Ishikawa (cell line): ENCODE measurements at regions not wholly inside any gene's neighbourhood (a gene's known extent, or its start where the extent isn't known, plus 50 kb on each side); places are given as distances from the start of the nearest gene placed in this dataset.

Experiments
- CEBPB ChIP-seq: IDR thresholded peaks from 2 replicates; pipeline ENCODE4 v1.6.1; 2012
- CREB1 ChIP-seq: IDR thresholded peaks from 2 replicates; pipeline ENCODE4 v1.6.1; 2012; ENCODE audit warnings: low read depth
- EGR1 ChIP-seq: IDR thresholded peaks from 2 replicates; pipeline ENCODE4 v1.6.1; 2012
- EP300 ChIP-seq: IDR thresholded peaks from 2 replicates; pipeline ENCODE4 v1.6.1; 2012; ENCODE audit warnings: borderline replicate concordance
- FOXM1 ChIP-seq: IDR thresholded peaks from 2 replicates; pipeline ENCODE4 v1.6.1; 2012; ENCODE audit warnings: low read depth, borderline replicate concordance
- NFIC ChIP-seq: IDR thresholded peaks from 2 replicates; pipeline ENCODE4 v1.6.1; 2012
- RAD21 ChIP-seq: IDR thresholded peaks from 2 replicates; pipeline ENCODE4 v1.6.1; 2012; ENCODE audit warnings: low read depth
- TAF1 ChIP-seq: IDR thresholded peaks from 2 replicates; pipeline ENCODE4 v1.6.1; 2012; ENCODE audit warnings: low read depth, mild to moderate bottlenecking
- TCF12 ChIP-seq: IDR thresholded peaks from 2 replicates; pipeline ENCODE4 v1.6.1; 2012; ENCODE audit warnings: low read depth
- TEAD4 ChIP-seq: IDR thresholded peaks from 2 replicates; pipeline ENCODE4 v1.6.1; 2012
- YY1 ChIP-seq: IDR thresholded peaks from 2 replicates; pipeline ENCODE4 v1.6.1; 2012; ENCODE audit warnings: low read depth
- ZBTB7A ChIP-seq: IDR thresholded peaks from 2 replicates; pipeline ENCODE4 v1.6.1; 2012; ENCODE audit warnings: low read depth
- TF ChIP-seq, protein P1 (sequence below): IDR thresholded peaks from 2 replicates; pipeline ENCODE4 v1.6.1; 2012
- TF ChIP-seq, protein P2 (sequence below): IDR thresholded peaks from 2 replicates; pipeline ENCODE4 v1.6.1; 2012
- TF ChIP-seq, protein P3 (sequence below): IDR thresholded peaks from 2 replicates; pipeline ENCODE4 v1.6.1; 2012; ENCODE audit warnings: low read depth, mild to moderate bottlenecking

DNA sequence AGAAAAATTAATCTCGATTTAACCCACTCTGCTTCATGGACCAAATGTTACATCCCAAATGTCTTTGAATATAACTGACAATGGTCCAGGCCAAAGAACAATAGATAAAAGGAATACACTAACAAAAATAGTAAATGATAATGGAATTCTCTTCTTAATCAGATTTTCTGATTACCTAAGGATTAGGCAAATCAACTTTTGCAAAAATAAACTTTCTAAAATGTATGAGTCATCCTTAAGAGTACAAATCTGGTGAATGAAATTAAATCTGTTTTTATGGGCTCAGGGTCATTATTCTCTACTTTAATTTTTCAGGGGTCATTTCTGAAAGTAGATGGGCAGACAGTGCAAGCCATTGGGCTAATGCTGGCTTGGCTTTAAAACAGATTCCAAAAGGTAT, 102.1 kb upstream of the FAM13C start:
- no peak for TF ChIP-seq RAD21
- TF ChIP-seq, protein P1, sequence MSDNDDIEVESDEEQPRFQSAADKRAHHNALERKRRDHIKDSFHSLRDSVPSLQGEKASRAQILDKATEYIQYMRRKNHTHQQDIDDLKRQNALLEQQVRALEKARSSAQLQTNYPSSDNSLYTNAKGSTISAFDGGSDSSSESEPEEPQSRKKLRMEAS, result no peak
- TF ChIP-seq, protein P2, sequence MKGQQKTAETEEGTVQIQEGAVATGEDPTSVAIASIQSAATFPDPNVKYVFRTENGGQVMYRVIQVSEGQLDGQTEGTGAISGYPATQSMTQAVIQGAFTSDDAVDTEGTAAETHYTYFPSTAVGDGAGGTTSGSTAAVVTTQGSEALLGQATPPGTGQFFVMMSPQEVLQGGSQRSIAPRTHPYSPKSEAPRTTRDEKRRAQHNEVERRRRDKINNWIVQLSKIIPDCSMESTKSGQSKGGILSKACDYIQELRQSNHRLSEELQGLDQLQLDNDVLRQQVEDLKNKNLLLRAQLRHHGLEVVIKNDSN, result no peak
- TF ChIP-seq TEAD4, result no peak
- TF ChIP-seq TCF12, result no peak
- TF ChIP-seq CREB1, result no peak
- no peak for TF ChIP-seq EGR1
- no peak for TF ChIP-seq CEBPB
- TF ChIP-seq EP300, result no peak
- TF ChIP-seq FOXM1, result no peak
- no peak for TF ChIP-seq TAF1
- TF ChIP-seq YY1, result no peak
- no peak for TF ChIP-seq NFIC
- TF ChIP-seq ZBTB7A, result no peak

DNA sequence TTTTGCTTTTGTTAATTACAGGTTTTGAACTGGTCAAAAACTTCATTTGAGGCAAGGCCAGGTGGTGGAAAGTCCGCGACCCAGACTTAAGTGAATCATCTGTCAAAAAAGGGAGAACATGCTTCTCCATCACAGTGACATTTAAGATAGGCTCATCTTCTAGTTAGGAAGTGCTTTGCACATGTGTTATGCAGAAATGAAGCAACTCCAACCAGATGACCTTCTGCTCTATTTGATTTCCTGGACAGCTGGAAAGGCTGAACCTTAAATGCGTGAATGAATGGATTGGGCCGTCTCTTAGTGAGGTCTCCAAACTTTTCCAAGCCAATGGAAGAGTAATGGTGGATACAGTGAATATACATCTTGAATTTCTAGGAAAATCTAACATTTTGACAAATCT, 101.6 kb upstream of the FAM13C start:
- TF ChIP-seq EP300, result no peak
- TF ChIP-seq YY1, result no peak
- no peak for TF ChIP-seq TAF1
- TF ChIP-seq CEBPB, result no peak
- TF ChIP-seq NFIC, result no peak
- TF ChIP-seq, protein P2, result no peak
- TF ChIP-seq TCF12, result no peak
- no peak for TF ChIP-seq CREB1
- TF ChIP-seq RAD21, result no peak
- TF ChIP-seq TEAD4, result no peak
- TF ChIP-seq, protein P3, sequence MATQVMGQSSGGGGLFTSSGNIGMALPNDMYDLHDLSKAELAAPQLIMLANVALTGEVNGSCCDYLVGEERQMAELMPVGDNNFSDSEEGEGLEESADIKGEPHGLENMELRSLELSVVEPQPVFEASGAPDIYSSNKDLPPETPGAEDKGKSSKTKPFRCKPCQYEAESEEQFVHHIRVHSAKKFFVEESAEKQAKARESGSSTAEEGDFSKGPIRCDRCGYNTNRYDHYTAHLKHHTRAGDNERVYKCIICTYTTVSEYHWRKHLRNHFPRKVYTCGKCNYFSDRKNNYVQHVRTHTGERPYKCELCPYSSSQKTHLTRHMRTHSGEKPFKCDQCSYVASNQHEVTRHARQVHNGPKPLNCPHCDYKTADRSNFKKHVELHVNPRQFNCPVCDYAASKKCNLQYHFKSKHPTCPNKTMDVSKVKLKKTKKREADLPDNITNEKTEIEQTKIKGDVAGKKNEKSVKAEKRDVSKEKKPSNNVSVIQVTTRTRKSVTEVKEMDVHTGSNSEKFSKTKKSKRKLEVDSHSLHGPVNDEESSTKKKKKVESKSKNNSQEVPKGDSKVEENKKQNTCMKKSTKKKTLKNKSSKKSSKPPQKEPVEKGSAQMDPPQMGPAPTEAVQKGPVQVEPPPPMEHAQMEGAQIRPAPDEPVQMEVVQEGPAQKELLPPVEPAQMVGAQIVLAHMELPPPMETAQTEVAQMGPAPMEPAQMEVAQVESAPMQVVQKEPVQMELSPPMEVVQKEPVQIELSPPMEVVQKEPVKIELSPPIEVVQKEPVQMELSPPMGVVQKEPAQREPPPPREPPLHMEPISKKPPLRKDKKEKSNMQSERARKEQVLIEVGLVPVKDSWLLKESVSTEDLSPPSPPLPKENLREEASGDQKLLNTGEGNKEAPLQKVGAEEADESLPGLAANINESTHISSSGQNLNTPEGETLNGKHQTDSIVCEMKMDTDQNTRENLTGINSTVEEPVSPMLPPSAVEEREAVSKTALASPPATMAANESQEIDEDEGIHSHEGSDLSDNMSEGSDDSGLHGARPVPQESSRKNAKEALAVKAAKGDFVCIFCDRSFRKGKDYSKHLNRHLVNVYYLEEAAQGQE, result no peak
- no peak for TF ChIP-seq EGR1
- TF ChIP-seq, protein P1, result no peak
- no peak for TF ChIP-seq ZBTB7A

DNA sequence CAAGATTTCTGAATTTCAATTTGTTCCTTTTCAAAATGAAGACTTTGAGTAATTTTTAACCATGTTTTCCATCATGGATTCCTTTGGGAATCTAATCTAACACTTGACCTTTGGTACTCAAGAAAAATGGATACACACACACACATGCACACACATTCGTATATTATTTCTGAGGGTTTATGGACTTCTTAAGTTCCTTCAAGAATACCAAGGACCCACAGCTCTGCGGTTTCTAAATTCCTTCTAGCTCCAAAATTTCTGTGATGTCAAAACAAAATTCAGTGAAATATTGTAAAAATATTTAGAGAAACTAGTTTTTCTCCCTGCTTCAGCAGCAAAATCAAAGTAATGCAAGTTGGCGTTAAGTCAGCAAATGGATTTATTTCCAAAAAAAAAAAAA, 98.3 kb upstream of the FAM13C start:
- TF ChIP-seq TCF12 (no peak), FOXM1 (no peak), TAF1 (no peak), RAD21 (no peak), CEBPB (no peak), EP300 (no peak), NFIC (no peak), EGR1 (no peak), YY1 (no peak), ZBTB7A (no peak), TEAD4 (no peak), CREB1 (no peak)
- TF ChIP-seq, protein P2, result no peak
- TF ChIP-seq, protein P1, result no peak
- TF ChIP-seq, protein P3, result no peak

DNA sequence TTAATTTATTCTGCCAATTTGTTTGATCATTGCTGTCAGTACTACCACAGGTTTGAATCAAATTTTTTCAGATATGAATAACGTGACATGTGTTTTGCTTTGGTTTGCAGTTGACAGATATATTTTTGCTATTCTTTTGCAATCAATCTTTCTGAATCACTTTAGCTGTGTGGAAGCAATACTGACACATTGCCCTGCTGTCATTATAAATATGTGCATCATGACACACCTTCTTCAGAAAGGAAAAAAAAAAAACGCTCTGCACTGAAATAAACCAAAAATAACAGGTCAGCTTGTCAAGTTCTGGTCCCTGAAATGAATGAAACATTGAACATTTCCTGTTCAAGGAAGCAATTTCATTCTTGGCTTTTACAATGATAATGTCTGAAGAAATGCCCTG, 93.8 kb upstream of the FAM13C start:
- TF ChIP-seq EGR1 (no peak), NFIC (no peak), YY1 (no peak), TCF12 (no peak), EP300 (no peak), CEBPB (no peak), RAD21 (no peak), TEAD4 (no peak)
- TF ChIP-seq, protein P2, result no peak
- TF ChIP-seq, protein P1, result no peak

DNA sequence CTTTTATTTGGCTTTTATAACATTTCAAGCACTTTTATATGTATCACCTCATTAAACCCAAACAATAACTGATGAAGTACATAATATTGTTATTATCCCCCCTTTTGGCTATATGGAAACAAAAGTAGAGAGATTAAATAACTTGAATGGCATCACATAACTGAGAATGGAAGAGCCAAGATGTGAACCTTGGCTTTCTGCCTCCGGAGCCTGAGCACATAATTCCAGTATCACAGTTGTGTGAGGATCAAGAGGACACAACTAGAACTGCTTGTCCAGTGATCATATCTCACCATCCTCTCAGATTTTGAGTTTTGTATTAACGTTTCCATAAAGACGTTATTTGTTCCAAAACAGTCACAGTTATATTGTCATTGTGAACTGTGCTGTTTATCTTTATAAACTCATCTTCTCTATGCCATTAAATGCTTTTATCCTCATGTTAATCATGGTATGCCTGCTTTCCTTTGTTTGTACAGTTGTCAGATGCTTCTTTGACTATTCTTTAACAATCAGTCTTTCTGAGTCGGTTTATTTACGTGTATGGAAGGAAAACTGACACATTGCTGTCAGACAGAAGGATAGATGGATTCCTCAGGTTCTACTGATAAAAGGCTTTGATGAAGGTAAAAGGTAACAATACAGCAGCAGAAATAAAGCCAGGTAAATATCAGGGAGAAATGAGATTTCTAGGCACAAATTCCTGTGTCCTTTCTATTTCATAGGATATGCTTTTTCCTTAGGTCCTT, 92.0 kb upstream of the FAM13C start:
- TF ChIP-seq, protein P2, result no peak
- no peak for TF ChIP-seq ZBTB7A
- TF ChIP-seq FOXM1, result no peak
- TF ChIP-seq TEAD4, result no peak
- TF ChIP-seq RAD21, result no peak
- TF ChIP-seq, protein P3, result no peak
- no peak for TF ChIP-seq YY1
- TF ChIP-seq CEBPB, result no peak
- TF ChIP-seq EP300, result no peak
- TF ChIP-seq, protein P1, result no peak
- no peak for TF ChIP-seq TCF12
- no peak for TF ChIP-seq NFIC
- no peak for TF ChIP-seq CREB1
- no peak for TF ChIP-seq TAF1
